ENCODE measurements at regions not wholly inside any gene's neighbourhood (a gene's known extent, or its start where the extent isn't known, plus 50 kb on each side); places are given as distances from the start of the nearest gene placed in this dataset.
"Not testable (repeated sequence)": the region's sequence is repeated elsewhere in the genome, so short reads cannot be mapped to it uniquely, and the experiment has no call there.

DNA sequence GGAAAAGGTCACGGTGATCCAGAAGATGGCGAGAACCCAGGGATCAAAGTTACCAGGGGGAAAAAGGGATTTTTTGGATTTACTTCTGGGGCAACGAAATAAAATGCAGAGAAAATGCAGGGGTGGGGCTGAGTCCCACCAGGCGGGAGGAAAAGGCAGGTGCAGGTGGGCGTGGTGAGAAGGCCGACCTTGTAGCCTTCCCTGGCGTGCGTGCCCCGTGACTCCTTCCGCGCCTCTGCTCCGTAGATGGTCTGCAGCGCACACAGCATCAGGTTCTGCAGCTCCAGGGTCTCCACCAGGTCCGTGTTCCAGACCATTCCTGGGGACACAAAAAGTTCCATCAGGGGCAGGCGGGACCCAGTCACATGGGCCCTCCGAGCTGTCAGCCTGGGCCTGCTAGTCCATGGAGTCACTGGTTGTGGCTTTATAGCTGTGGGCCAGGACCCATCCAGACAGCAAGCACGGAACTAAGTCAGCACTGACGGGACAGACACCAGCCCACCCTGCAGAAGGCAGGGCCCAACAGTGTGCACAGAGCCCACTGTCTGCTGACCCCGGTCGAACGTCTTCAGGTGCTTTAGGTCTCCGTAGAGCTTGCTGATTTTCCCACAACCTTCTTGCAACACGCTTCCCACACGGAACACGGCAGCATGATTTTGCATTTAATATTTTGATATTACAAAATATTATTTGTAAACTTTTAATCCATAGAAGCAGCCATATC lies 52.4 kb upstream of the LPCAT1 start:
- TF ChIP-seq POLR2A (IDR thresholded peaks at IDR 0.05; ENCODE audit: low read length); GATA1 (IDR thresholded peaks at IDR 0.05; ENCODE audit: low read depth, low read length): not testable (repeated sequence)

Data from erythroblast (primary cell).